ENCODE measurements at regions not wholly inside any gene's neighbourhood (a gene's known extent, or its start where the extent isn't known, plus 50 kb on each side); places are given as distances from the start of the nearest gene placed in this dataset.

- DNase-seq, result no peak
Measured at GRCh38 chr15:70466895-70467529, 296.3 kb downstream of the UACA start.

GRCh38 chr15:70466305-70466704 is 297.1 kb downstream of the UACA start:
- no peak for DNase-seq

- no peak for DNase-seq
Measured at GRCh38 chr15:70465812-70466211, 297.5 kb downstream of the UACA start.

GRCh38 chr15:70463453-70463834 is 299.9 kb downstream of the UACA start:
- no peak for DNase-seq

- no peak for DNase-seq
Measured at GRCh38 chr15:70461992-70462391, 301.4 kb downstream of the UACA start.

GRCh38 chr15:70461017-70461416 is 302.3 kb downstream of the UACA start:
- no peak for DNase-seq

- no peak for DNase-seq
Measured at GRCh38 chr15:70459312-70459711, 304.0 kb downstream of the UACA start.

GRCh38 chr15:70453766-70454165 is 309.6 kb downstream of the UACA start:
- no peak for DNase-seq

GRCh38 chr15:70453238-70453637 is 310.1 kb downstream of the UACA start:
- DNase-seq, result no peak

GRCh38 chr15:70451821-70452653 is 311.3 kb downstream of the UACA start:
- no peak for DNase-seq

GRCh38 chr15:70450142-70450443 is 313.3 kb downstream of the UACA start:
- DNase-seq, result no peak

- DNase-seq, result no peak
Measured at GRCh38 chr15:70449311-70450141, 313.8 kb downstream of the UACA start.

GRCh38 chr15:70447928-70448698 is 315.2 kb downstream of the UACA start:
- DNase-seq, result no peak

GRCh38 chr15:70447521-70447920 is 315.8 kb downstream of the UACA start:
- DNase-seq, result no peak

GRCh38 chr15:70447081-70447480 is 316.3 kb downstream of the UACA start:
- no peak for DNase-seq

GRCh38 chr15:70443486-70444273 is 319.7 kb downstream of the UACA start:
- no peak for DNase-seq

- DNase-seq, result no peak
Measured at GRCh38 chr15:70442616-70443321, 320.6 kb downstream of the UACA start.

- DNase-seq, result no peak
Measured at GRCh38 chr15:70442211-70442610, 321.1 kb downstream of the UACA start.

GRCh38 chr15:70440416-70441138 is 322.8 kb downstream of the UACA start:
- DNase-seq, result no peak

- no peak for DNase-seq
Measured at GRCh38 chr15:70439880-70440279, 323.5 kb downstream of the UACA start.
